ENCODE measurements at regions not wholly inside any gene's neighbourhood (a gene's known extent, or its start where the extent isn't known, plus 50 kb on each side); places are given as distances from the start of the nearest gene placed in this dataset.

GRCh38 chr3:137906985-137907649 lies 102.8 kb upstream of the CLDN18 start:
- TF ChIP-seq EZH2 (IDR thresholded peaks at IDR 0.05; ENCODE audit: low read length, missing control alignments) (no peak), CTCF (conservative IDR thresholded peaks at IDR 0.05 in 1 of 2, IDR thresholded peaks at IDR 0.05 in 1 of 2; ENCODE audit: low read depth in 1 of 2, low read length in 2 of 2) (no peak)

Measured in fibroblast of lung (primary cell).